ENCODE measurements at regions not wholly inside any gene's neighbourhood (a gene's known extent, or its start where the extent isn't known, plus 50 kb on each side); places are given as distances from the start of the nearest gene placed in this dataset.
"Not testable (repeated sequence)": the region's sequence is repeated elsewhere in the genome, so short reads cannot be mapped to it uniquely, and the experiment has no call there.

DNA sequence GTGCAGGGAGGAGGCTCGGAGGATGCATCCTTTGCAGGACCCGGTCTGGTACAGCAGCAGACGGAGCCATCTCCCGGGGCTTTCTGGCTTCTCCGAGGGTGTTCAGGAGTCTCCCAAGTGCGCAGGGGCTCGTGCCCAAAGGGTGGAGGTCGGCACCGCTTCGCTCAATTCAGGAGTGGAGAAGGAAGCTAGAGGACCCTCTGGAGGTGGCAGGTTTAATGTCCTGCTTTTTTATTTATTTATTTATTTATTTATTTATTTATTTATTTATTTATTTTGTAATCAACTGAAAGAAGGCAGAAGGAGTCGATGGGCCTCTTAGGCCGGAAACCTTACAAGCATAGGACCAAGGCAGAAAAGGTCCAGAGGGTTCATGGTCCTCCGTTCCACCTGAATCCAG lies 286.4 kb upstream of the AGTR2 start:
- H2BK20ac ChIP-seq (ENCODE audit: low read depth, low read length); intact Hi-C loops (cut with micrococcal nuclease); H2BK5ac ChIP-seq (ENCODE audit: low read depth, low read length, poor library complexity, severe bottlenecking); dilution Hi-C loops (cut with HindIII; ENCODE audit: low sequenced_read_pairs, unreplicated experiment); H2BK120ac ChIP-seq (ENCODE audit: low read depth, low read length); H3K4me3 ChIP-seq (ENCODE audit: insufficient read depth, low read depth, low read length); H3K4me1 ChIP-seq (ENCODE audit: control insufficient read depth, insufficient read depth, low read length); POLR2A ChIA-PET (ENCODE audit: unreplicated experiment); DNase-seq; H2AK5ac ChIP-seq (ENCODE audit: low read depth, low read length); H3K18ac ChIP-seq (ENCODE audit: low read depth, low read length); H3K4ac ChIP-seq (ENCODE audit: low read depth, low read length); H2AK9ac ChIP-seq (replicated peaks; ENCODE audit: low read depth, low read length, poor library complexity); H3K23ac ChIP-seq (ENCODE audit: low read depth, low read length); H3K9ac ChIP-seq (ENCODE audit: low read depth, low read length); ATAC-seq (ENCODE audit: low read depth); H3K56ac ChIP-seq (ENCODE audit: extremely low read depth, insufficient read depth, low read length); H4K8ac ChIP-seq (ENCODE audit: low read depth in 2 of 2, low read length in 2 of 2); H3K9me3 ChIP-seq (ENCODE audit: control insufficient read depth, insufficient read depth, low read length); CTCF ChIA-PET; BruUV-seq (replicated peaks); H2AFZ ChIP-seq (replicated peaks; ENCODE audit: low read length, poor library complexity); H3K79me1 ChIP-seq (ENCODE audit: low read depth in 1 of 2, low read length in 2 of 2); H3K14ac ChIP-seq (replicated peaks; ENCODE audit: low read depth, low read length); H4K20me1 ChIP-seq (ENCODE audit: insufficient read depth, low read length); H4K91ac ChIP-seq (ENCODE audit: insufficient read depth, low read depth, low read length); H3K4me2 ChIP-seq (ENCODE audit: low read depth, low read length); H3K27me3 ChIP-seq (ENCODE audit: control insufficient read depth, insufficient read depth, low read length); in situ Hi-C loops (cut with MboI; ENCODE audit: low sequenced_read_pairs); H3K9me1 ChIP-seq (ENCODE audit: insufficient read depth, low read length); H4K5ac ChIP-seq (ENCODE audit: low read depth, low read length); H2BK15ac ChIP-seq (ENCODE audit: low read depth, low read length); H3K27ac ChIP-seq (ENCODE audit: insufficient read depth, low read length); H3K36me3 ChIP-seq (ENCODE audit: control insufficient read depth, insufficient read depth, low read length): not testable (repeated sequence)
- WGBS, 2 experiments (ENCODE audit: extremely low coverage in 2 of 2, insufficient read length in 1 of 2) = no CpG with 5 or more reads among the region's 13 CpGs
